K562 (cell line): ENCODE measurements at regions not wholly inside any gene's neighbourhood (a gene's known extent, or its start where the extent isn't known, plus 50 kb on each side); places are given as distances from the start of the nearest gene placed in this dataset.
"Not testable (repeated sequence)": the region's sequence is repeated elsewhere in the genome, so short reads cannot be mapped to it uniquely, and the experiment has no call there.

Experiments
- ADNP ChIP-seq: fragments of 200-800 bp; sonication (Bioruptor generic); IDR thresholded peaks from 2 replicates; pipeline ENCODE4 v1.6.1; 2016; ENCODE audit warnings: missing genetic modification characterization, missing compliant biosample characterization
- EZH2 ChIP-seq: IDR thresholded peaks from 2 replicates; pipeline ENCODE4 v1.6.1; 2012; ENCODE audit warnings: low read depth, mild to moderate bottlenecking, inconsistent platforms, low read length, borderline replicate concordance
- JUND ChIP-seq, 2 experiments: IDR thresholded peaks; 2 replicates in 1 of 2; 3 replicates in 1 of 2; pipeline ENCODE4 v1.6.1; 2011; ENCODE audit warnings: borderline replicate concordance in 2 of 2, low read depth in 2 of 2, low read length in 2 of 2, improper control_type of control experiment in 1 of 2, missing biosample characterization in 1 of 2, missing genetic modification characterization in 1 of 2, missing genetic modification reagents in 1 of 2
- ZNF253 ChIP-seq: fragments of 250-450 bp; sonication (Bioruptor Pico); conservative IDR thresholded peaks from 2 replicates; pipeline ENCODE4 v1.6.1; 2021; ENCODE audit warnings: mild to moderate bottlenecking

DNA sequence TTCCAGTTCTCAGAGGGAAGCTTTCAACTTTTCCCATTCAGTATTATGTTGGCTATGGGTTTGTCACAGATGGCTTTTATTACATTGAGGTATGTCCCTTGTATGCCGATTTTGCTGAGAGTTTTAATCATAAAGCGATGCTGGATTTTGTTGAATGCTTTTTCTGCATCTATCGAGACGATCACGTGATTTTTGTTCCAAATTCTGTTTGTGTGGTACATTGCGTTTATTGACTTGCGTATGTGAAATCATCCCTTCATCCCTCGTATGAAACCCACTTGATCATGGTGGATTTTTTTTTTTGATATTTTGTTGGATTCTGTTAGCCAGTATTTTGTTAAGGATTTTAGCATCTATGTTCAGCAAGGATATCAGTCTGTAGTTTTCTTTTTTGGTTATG is 339.1 kb downstream of the KLF13 start:
- TF ChIP-seq JUND (IDR thresholded peaks at IDR 0.05; ENCODE audit: borderline replicate concordance, low read depth, low read length); JUND (tag; IDR thresholded peaks at IDR 0.05; ENCODE audit: borderline replicate concordance, low read depth, low read length); EZH2; ADNP (tag); ZNF253 (CRISPR knock-in tag): not testable (repeated sequence)
